Prostate gland (tissue), 2 donors: ENCODE measurements at regions not wholly inside any gene's neighbourhood (a gene's known extent, or its start where the extent isn't known, plus 50 kb on each side); places are given as distances from the start of the nearest gene placed in this dataset.

Experiments
- CTCF ChIP-seq, 4 experiments: fragments of 200-600 bp in 2 of 4; fragments of 450-650 bp in 2 of 4; sonication (generic) in 2 of 4; IDR thresholded peaks; 1 replicate in 3 of 4; 2 replicates in 1 of 4; pipeline ENCODE4 v1.5.1; 2016 to 2019; ENCODE audit warnings: antibody characterized with exemption in 4 of 4, mild to moderate bottlenecking in 2 of 4, moderate library complexity in 2 of 4
- POLR2A ChIP-seq: fragments of 450-650 bp; IDR thresholded peaks from one replicate; pipeline ENCODE4 v1.6.1; 2016; ENCODE audit warnings: antibody characterized with exemption, mild to moderate bottlenecking
- POLR2AphosphoS5 ChIP-seq: sonication (generic); formaldehyde crosslinking; IDR thresholded peaks from one replicate; pipeline ENCODE4 v1.6.1; 2017; ENCODE audit warnings: antibody characterized with exemption

- TF ChIP-seq POLR2AphosphoS5 (no peak), CTCF (IDR thresholded peaks at IDR 0.05) (no peak), POLR2A (no peak)
These were observed 80.7 kb downstream of the NDUFS5 start for GRCh38 chr1:39106801-39107327.
